ENCODE measurements at regions not wholly inside any gene's neighbourhood (a gene's known extent, or its start where the extent isn't known, plus 50 kb on each side); places are given as distances from the start of the nearest gene placed in this dataset.

- TF ChIP-seq CTCF (IDR thresholded peaks at IDR 0.05) (no peak), EP300 (IDR thresholded peaks at IDR 0.05) (no peak), POLR2A (IDR thresholded peaks at IDR 0.05) (no peak)
Measured at GRCh38 chr1:115398745-115399144, 60.7 kb upstream of the NGF start.
